Pancreas (tissue), 10 donors: ENCODE measurements at regions not wholly inside any gene's neighbourhood (a gene's known extent, or its start where the extent isn't known, plus 50 kb on each side); places are given as distances from the start of the nearest gene placed in this dataset.
"Not testable (repeated sequence)": the region's sequence is repeated elsewhere in the genome, so short reads cannot be mapped to it uniquely, and the experiment has no call there.

Source experiments
- ATAC-seq, 4 donors: fragments of 200-7000 bp; cut with Tn5 transposase; one replicate each; pipeline versions ENCODE4 v1.8.0 to v1.9.1; 2020; ENCODE audit warnings: mild to moderate bottlenecking in 4 of 4, moderate library complexity in 4 of 4
- DNase-seq, 6 donors: peaks; one replicate each; pipeline ENCODE4 v3.0.0-alpha.2; 2020
- FAIRE-seq: peaks from 2 replicates; lab custom pipeline; 2012; peaks lifted over from hg19 to GRCh38; lab: Jason Lieb, UNC
- H3K27ac ChIP-seq, 4 donors: fragments of 200-600 bp; sonication (generic); 1 replicate in 3 of 4; 2 replicates in 1 of 4; pipeline versions ENCODE4 v1.5.0 to v1.8.0; 2020
- H3K27me3 ChIP-seq, 4 donors: fragments of 200-600 bp; one replicate each; pipeline ENCODE4 v1.8.0; 2021
- H3K36me3 ChIP-seq, 3 donors: fragments of 200-600 bp; sonication (generic) in 1 of 3; one replicate each; pipeline versions ENCODE4 v1.5.0 to v1.8.0; 2020 to 2021
- H3K4me1 ChIP-seq, 3 donors: fragments of 200-600 bp; one replicate each; pipeline ENCODE4 v1.8.0; 2021
- H3K4me3 ChIP-seq, 4 donors: fragments of 200-600 bp; sonication (generic) in 2 of 4; one replicate each; pipeline versions ENCODE4 v1.5.0 to v1.8.0; 2020 to 2021
- H3K9me3 ChIP-seq, 4 donors: fragments of 200-600 bp; one replicate each; pipeline ENCODE4 v1.8.0; 2021
- WGBS, 2 donors: extraction: QIAGEN DNeasy Blood & Tissue Kit; methylation state at CpG; one replicate each; pipeline ENCODE4 v1.1.7; 2013; 5-methylcytosine and 5-hydroxymethylcytosine counted together
- intact Hi-C, 3 donors: fragments of 100-400 bp; cut with DNase I; formaldehyde crosslinking; loops; one replicate each; pipeline versions ENCODE4 v1.11.1 to v1.14.2; 2022
- TF ChIP-seq, protein P1 (sequence below), 4 donors: fragments of 200-600 bp; sonication (generic) in 3 of 4; IDR thresholded peaks; one replicate each; pipeline versions ENCODE4 v1.5.0 to v1.8.0; 2021; ENCODE audit warnings: antibody characterized with exemption in 4 of 4
- donor health status: healthy with polysubstance abuse.
- donor health status: DM: no; HTN: no; CAD: no; lungs with moderate emphysema.
- donor health status: DM: no; HTN: no; CAD: no.
- donor health status: control.
- donor health status: control.
- donor health status: Bipolar disorder and iron deficiency.
- donor health status: DM: yes; HTN: yes; CAD: no.
- donor health status: DM: no; HTN: no; CAD: no.
- donor health status: DM: no; HTN: no; CAD: no.
- donor health status: DM: yes; HTN: yes; CAD: no.

DNA sequence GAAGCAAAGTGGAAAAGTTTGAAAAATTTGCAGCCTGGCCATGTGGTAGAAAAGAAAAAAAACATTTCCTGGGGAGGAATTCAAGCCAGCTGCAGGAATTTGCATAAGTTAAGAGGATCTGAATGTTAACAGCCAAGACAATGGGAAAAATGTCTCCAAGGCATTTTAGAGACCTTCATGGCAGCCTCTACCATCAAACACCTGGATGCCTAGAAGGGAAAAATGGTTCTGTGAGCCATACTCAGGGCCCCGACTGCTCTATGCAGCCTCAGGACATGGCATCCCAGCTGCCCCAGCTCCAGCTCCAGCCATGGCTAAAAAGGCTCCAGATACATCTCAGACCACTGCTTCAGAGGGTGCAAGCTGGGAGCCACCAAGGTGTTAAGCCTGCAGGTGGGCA, 149.1 kb upstream of the SOX6 start:
- Histone ChIP-seq H3K27ac (no peak overlapping the region), H3K4me1 (no peaks in the 10 kb centered on the region), H3K27me3 (no peaks in the 10 kb centered on the region), H3K4me3 (no peak overlapping the region), H3K36me3 (no peaks in the 10 kb centered on the region), H3K9me3 (no peaks in the 10 kb centered on the region)
- WGBS, 2 donors, result 90 to 93% methylated on average over 1 of the region's 1 CpG
- ATAC-seq (no peak), FAIRE-seq (no peak), DNase-seq (no peak)
- TF ChIP-seq, protein P1, sequence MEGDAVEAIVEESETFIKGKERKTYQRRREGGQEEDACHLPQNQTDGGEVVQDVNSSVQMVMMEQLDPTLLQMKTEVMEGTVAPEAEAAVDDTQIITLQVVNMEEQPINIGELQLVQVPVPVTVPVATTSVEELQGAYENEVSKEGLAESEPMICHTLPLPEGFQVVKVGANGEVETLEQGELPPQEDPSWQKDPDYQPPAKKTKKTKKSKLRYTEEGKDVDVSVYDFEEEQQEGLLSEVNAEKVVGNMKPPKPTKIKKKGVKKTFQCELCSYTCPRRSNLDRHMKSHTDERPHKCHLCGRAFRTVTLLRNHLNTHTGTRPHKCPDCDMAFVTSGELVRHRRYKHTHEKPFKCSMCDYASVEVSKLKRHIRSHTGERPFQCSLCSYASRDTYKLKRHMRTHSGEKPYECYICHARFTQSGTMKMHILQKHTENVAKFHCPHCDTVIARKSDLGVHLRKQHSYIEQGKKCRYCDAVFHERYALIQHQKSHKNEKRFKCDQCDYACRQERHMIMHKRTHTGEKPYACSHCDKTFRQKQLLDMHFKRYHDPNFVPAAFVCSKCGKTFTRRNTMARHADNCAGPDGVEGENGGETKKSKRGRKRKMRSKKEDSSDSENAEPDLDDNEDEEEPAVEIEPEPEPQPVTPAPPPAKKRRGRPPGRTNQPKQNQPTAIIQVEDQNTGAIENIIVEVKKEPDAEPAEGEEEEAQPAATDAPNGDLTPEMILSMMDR (IDR thresholded peaks at IDR 0.05), result no peak
- intact Hi-C loops, result no loop called here

DNA sequence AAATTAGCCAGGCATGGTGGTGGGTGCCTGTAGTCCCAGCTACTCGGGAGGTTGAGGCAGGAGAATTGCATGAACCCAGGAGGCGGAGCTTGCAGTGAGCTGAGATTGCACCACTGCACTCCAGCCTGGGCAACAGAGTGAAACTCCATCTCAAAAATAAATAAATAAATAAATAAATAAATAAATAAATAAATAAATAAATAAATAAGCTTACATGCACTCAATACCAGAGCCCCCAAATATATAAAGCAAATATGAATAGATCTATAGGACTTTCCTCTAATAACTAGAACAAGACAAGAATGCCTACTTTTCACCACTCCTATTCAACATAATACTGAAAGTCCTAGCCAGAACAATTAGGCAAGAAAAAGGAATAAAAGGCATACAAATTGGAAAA, 147.5 kb upstream of the SOX6 start:
- H3K4me3 ChIP-seq, H3K27me3 ChIP-seq, ATAC-seq, intact Hi-C loops, FAIRE-seq, H3K27ac ChIP-seq, H3K9me3 ChIP-seq, DNase-seq, H3K36me3 ChIP-seq, H3K4me1 ChIP-seq: not testable (repeated sequence)
- 94 to 100% methylated on average over 2 of the region's 2 CpGs for WGBS, 2 donors

DNA sequence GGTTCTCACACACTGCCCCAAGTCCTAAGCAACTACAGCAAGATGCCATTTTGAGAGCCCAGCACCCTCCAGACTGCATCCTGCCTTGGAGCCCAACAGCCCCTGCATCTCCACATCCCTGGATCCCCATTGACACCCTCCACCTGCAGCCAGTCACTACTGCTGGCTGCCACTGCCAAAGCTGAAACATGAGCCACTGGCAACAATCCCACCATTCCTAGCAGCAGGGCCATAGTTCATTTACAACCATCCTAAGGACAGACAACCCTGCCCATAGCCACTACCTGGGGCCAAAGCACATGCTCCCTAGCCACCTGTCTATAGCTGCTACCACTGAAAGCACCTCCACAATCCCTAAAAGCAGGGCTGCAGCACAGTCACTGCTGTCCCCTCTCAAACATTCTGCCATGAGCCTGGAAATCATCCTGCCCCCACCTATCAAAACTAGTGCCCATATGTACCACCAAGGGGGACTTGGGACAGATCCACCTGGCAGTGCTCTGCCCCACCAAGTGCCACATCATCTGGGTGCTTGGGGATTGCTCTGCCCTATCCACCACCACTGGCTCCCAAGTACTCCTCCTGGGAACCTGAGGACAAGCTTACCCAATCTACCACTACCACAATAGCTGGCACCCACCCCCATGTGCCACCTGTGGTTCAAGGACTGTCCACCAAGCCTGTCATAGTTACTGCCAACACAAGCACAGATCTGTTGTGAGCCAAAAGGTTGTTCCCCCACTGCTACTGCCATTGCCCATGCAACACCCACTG, 138.8 kb upstream of the SOX6 start:
- TF ChIP-seq, protein P1 (IDR thresholded peaks at IDR 0.05), result no peak
- Histone ChIP-seq H3K27me3 (no peaks in the 10 kb centered on the region), H3K4me1 (no peaks in the 10 kb centered on the region), H3K4me3 (no peak overlapping the region), H3K36me3 (no peaks in the 10 kb centered on the region), H3K9me3 (no peaks in the 10 kb centered on the region), H3K27ac (no peak overlapping the region)
- ATAC-seq (no peak), FAIRE-seq (no peak), DNase-seq (no peak)
- intact Hi-C loops, result no loop called here

DNA sequence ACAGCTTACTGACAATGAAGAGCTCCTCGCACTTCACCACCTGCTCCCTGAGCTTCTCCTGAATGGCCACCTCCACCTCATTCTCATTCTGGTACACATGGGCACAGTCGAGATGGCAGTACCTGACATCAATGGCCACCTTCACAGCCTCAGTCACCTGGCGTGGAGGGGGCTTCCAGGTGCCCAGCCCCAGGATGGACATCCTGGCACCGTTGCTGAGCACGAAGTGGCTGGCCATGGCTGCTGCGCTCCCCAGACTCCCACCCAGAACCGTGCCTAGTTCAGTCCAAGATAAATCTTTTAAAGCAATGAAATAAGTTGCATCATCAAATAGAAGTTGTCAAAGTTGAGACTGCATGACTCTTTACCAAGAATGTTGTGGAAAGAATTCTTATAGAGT, 128.1 kb upstream of the SOX6 start:
- ATAC-seq, result no peak
- Histone ChIP-seq H3K27me3 (no peaks in the 10 kb centered on the region), H3K27ac (no peak overlapping the region), H3K36me3 (no peaks in the 10 kb centered on the region), H3K4me1 (no peaks in the 10 kb centered on the region), H3K9me3 (no peaks in the 10 kb centered on the region), H3K4me3 (no peak overlapping the region)
- WGBS, 2 donors, result 86 to 92% methylated on average over 7 of the region's 7 CpGs
- TF ChIP-seq, protein P1 (IDR thresholded peaks at IDR 0.05), result no peak
- FAIRE-seq, result no peak
- peak in 1 of 6 donors; percentile 20 for DNase-seq
- intact Hi-C loops, result no loop called here

DNA sequence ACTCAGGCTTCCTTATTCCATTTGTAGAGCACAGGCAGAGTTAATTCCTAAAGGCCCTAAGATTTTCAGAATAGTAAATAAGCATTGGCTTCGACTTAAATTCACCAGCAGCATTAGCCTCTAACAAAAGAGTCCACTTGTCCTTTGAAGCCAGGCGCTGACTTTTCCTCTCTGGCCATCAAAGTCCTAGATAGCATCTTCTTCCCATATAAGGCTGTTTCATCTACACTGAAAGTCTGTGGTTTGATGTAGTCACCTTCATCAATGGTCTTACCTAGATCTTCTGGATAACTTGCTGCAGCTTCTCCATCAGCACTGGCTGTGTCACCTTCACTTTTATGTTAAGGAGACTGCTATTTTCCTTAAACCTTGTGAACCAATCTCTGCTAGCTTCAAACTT, 118.3 kb upstream of the SOX6 start:
- H3K27ac ChIP-seq, result no peak overlapping the region
- no peak for ATAC-seq

More for the DNA sequence above, 118.3 kb upstream of the SOX6 start:
- no peak overlapping the region for H3K4me3 ChIP-seq
- H3K27me3 ChIP-seq, result no peaks in the 10 kb centered on the region
- H3K36me3 ChIP-seq, result no peaks in the 10 kb centered on the region
- no peak for DNase-seq
- H3K9me3 ChIP-seq, result no peaks in the 10 kb centered on the region
- intact Hi-C loops, result no loop called here
- 87 to 91% methylated on average over 2 of the region's 2 CpGs for WGBS, 2 donors
- no peaks in the 10 kb centered on the region for H3K4me1 ChIP-seq
- TF ChIP-seq, protein P1 (IDR thresholded peaks at IDR 0.05), result no peak
- FAIRE-seq, result no peak
